ENCODE measurements at regions not wholly inside any gene's neighbourhood (a gene's known extent, or its start where the extent isn't known, plus 50 kb on each side); places are given as distances from the start of the nearest gene placed in this dataset.

DNA sequence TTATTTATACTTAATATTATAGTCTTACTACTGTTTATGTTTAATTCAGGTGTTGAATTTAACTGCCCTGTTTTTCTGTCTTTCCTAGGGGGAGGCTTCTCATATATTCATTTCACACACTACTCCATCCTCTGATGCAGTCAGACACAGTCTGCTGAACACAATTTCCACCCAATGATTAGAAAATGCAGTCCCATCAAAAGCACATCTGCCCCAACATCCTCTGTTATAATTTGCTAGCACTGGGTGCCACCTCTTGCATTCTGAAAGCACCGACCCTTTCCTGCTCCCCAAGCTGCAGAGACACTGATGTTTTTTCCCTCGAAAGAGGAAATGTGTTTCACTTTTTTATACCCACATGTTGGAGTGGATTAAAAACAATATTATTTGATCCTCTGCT is 474.7 kb downstream of the PID1 start:
- ChIA-PET POLR2A (ENCODE audit: unreplicated experiment) (no interaction called here), CTCF (no interaction called here)
- no peaks in the 10 kb centered on the region for H3K79me2 ChIP-seq (ENCODE audit: low read length)
- DNase-seq, result no peak
- H4K20me1 ChIP-seq (ENCODE audit: low read length), result no peaks in the 10 kb centered on the region
- ATAC-seq, result no peak
- BruUV-seq (replicated peaks), result no TSS peak
- H3K9me2 ChIP-seq (replicated peaks; ENCODE audit: low read length), result no peaks in the 10 kb centered on the region
- TF ChIP-seq, protein P1, sequence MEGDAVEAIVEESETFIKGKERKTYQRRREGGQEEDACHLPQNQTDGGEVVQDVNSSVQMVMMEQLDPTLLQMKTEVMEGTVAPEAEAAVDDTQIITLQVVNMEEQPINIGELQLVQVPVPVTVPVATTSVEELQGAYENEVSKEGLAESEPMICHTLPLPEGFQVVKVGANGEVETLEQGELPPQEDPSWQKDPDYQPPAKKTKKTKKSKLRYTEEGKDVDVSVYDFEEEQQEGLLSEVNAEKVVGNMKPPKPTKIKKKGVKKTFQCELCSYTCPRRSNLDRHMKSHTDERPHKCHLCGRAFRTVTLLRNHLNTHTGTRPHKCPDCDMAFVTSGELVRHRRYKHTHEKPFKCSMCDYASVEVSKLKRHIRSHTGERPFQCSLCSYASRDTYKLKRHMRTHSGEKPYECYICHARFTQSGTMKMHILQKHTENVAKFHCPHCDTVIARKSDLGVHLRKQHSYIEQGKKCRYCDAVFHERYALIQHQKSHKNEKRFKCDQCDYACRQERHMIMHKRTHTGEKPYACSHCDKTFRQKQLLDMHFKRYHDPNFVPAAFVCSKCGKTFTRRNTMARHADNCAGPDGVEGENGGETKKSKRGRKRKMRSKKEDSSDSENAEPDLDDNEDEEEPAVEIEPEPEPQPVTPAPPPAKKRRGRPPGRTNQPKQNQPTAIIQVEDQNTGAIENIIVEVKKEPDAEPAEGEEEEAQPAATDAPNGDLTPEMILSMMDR (conservative IDR thresholded peaks at IDR 0.05; ENCODE audit: low read depth, low read length), result no peak
- TF ChIP-seq EZH2phosphoT487 (IDR thresholded peaks at IDR 0.05; ENCODE audit: borderline replicate concordance, low read length), result no peak
- TF ChIP-seq EZH2 (IDR thresholded peaks at IDR 0.05; ENCODE audit: low read length, unreplicated experiment), result no peak
- no peak overlapping the region for H3K4me3 ChIP-seq (ENCODE audit: low read length)
- no peaks in the 10 kb centered on the region for H3K9me3 ChIP-seq (ENCODE audit: low read length)
- no peak overlapping the region for H2AFZ ChIP-seq (ENCODE audit: low read length)
- peaks cover 23% of the 10 kb centered on the region; the same call in 1 of the 2 replicates for H3K27me3 ChIP-seq (ENCODE audit: low read length)
- H3F3A ChIP-seq (ENCODE audit: low read length, unreplicated experiment), result no peaks in the 10 kb centered on the region
- H3K36me3 ChIP-seq (ENCODE audit: low read depth, low read length), result no peaks in the 10 kb centered on the region
- H3K4me1 ChIP-seq (ENCODE audit: insufficient read depth, low read length), result no peaks in the 10 kb centered on the region
- no peak overlapping the region for H3K4me2 ChIP-seq (ENCODE audit: low read length)
- intact Hi-C loops (cut with micrococcal nuclease), result no loop called here
- no peak overlapping the region for H3K9ac ChIP-seq (ENCODE audit: low read length)
- H3K27ac ChIP-seq (ENCODE audit: low read length), result no peak overlapping the region

DNA sequence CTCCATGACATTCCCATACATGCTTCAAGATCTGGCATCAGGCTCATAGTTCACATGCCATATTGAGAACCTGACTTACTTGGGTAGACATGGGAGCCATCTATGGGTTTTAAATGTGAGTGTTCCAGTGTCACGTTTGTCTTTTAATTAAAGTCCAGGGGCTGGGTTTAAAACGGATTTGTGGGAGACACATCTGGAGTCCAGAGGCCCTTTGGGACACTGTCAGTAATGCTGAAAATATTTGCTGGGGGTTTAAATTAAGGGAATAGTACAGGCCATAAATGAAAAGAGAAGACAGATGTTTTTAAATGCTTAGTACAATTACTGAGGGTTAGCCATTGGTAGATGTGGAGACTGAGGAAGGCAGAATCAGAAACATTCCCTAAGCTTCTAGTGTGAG is 478.0 kb downstream of the PID1 start:
- CTCF ChIA-PET, result no interaction called here
- DNase-seq, result no peak
- TF ChIP-seq EZH2 (IDR thresholded peaks at IDR 0.05; ENCODE audit: low read length, unreplicated experiment) (no peak), EZH2phosphoT487 (IDR thresholded peaks at IDR 0.05; ENCODE audit: borderline replicate concordance, low read length) (no peak)
- TF ChIP-seq, protein P1 (conservative IDR thresholded peaks at IDR 0.05; ENCODE audit: low read depth, low read length), result no peak

DNA sequence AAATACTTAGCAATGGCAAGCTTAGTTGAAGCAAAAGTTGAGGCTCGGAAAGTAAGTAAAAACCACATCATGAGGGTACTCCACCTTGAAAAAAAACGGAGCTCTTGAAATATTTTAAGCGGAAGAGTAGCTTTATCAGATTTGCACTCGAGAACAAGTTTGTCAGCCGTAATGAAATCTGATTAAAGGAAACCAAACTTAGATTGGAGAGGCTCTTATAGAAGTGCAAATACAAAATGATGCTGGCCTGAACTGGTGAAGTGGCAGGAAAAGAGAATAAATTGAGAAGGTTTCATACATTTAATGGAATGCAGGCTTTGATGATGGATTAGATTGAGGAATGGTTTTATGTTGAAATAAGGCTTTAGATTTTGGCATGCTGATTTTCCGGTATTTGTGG is 484.2 kb downstream of the PID1 start:
- Histone ChIP-seq H3K9ac (ENCODE audit: low read length) (no peak overlapping the region), H3K79me2 (ENCODE audit: low read length) (no peaks in the 10 kb centered on the region), H3K4me1 (ENCODE audit: insufficient read depth, low read length) (no peaks in the 10 kb centered on the region), H3K36me3 (ENCODE audit: low read depth, low read length) (no peaks in the 10 kb centered on the region), H3K9me2 (replicated peaks; ENCODE audit: low read length) (no peaks in the 10 kb centered on the region), H3K4me3 (ENCODE audit: low read length) (no peak overlapping the region), H3K9me3 (ENCODE audit: low read length) (no peaks in the 10 kb centered on the region), H3K4me2 (ENCODE audit: low read length) (no peak overlapping the region), H3K27me3 (ENCODE audit: low read length) (peaks cover 14% of the 10 kb centered on the region; the same call in 1 of the 2 replicates), H2AFZ (ENCODE audit: low read length) (no peak overlapping the region), H3F3A (ENCODE audit: low read length, unreplicated experiment) (no peaks in the 10 kb centered on the region), H4K20me1 (ENCODE audit: low read length) (no peaks in the 10 kb centered on the region), H3K27ac (ENCODE audit: low read length) (no peak overlapping the region)
- TF ChIP-seq EZH2 (IDR thresholded peaks at IDR 0.05; ENCODE audit: low read length, unreplicated experiment) (no peak), EZH2phosphoT487 (IDR thresholded peaks at IDR 0.05; ENCODE audit: borderline replicate concordance, low read length) (no peak)
- TF ChIP-seq, protein P1 (conservative IDR thresholded peaks at IDR 0.05; ENCODE audit: low read depth, low read length), result no peak
- POLR2A ChIA-PET (ENCODE audit: unreplicated experiment), result no interaction called here
- DNase-seq (no peak), ATAC-seq (no peak)
- intact Hi-C loops (cut with micrococcal nuclease), result no loop called here
- CTCF ChIA-PET, result no interaction called here
- no TSS peak for BruUV-seq (replicated peaks)

More for the DNA sequence above, 478.0 kb downstream of the PID1 start:
- Histone ChIP-seq H3K79me2 (ENCODE audit: low read length) (no peaks in the 10 kb centered on the region), H3K9me3 (ENCODE audit: low read length) (no peaks in the 10 kb centered on the region), H2AFZ (ENCODE audit: low read length) (no peak overlapping the region), H3K27me3 (ENCODE audit: low read length) (peaks cover 13% of the 10 kb centered on the region; the same call in 1 of the 2 replicates), H4K20me1 (ENCODE audit: low read length) (no peaks in the 10 kb centered on the region), H3K4me1 (ENCODE audit: insufficient read depth, low read length) (no peaks in the 10 kb centered on the region), H3K9ac (ENCODE audit: low read length) (no peak overlapping the region), H3K36me3 (ENCODE audit: low read depth, low read length) (no peaks in the 10 kb centered on the region), H3F3A (ENCODE audit: low read length, unreplicated experiment) (no peaks in the 10 kb centered on the region), H3K4me2 (ENCODE audit: low read length) (no peak overlapping the region), H3K27ac (ENCODE audit: low read length) (no peak overlapping the region), H3K9me2 (replicated peaks; ENCODE audit: low read length) (no peaks in the 10 kb centered on the region), H3K4me3 (ENCODE audit: low read length) (no peak overlapping the region)
- POLR2A ChIA-PET (ENCODE audit: unreplicated experiment), result no interaction called here
- no TSS peak for BruUV-seq (replicated peaks)
- ATAC-seq, result no peak
- intact Hi-C loops (cut with micrococcal nuclease), result no loop called here
